GM12872 (cell line): ENCODE measurements at regions not wholly inside any gene's neighbourhood (a gene's known extent, or its start where the extent isn't known, plus 50 kb on each side); places are given as distances from the start of the nearest gene placed in this dataset.

Experiments
- CTCF ChIP-seq: IDR thresholded peaks from 3 replicates; pipeline ENCODE4 v1.5.1; 2011; ENCODE audit warnings: low read depth, mild to moderate bottlenecking, low read length, moderate library complexity; ENCODE audit not compliant: insufficient read depth

GRCh38 chr4:187183346-187183745, 459.7 kb upstream of the FAT1 start:
- no peak for TF ChIP-seq CTCF

GRCh38 chr4:187183826-187184225, 460.2 kb upstream of the FAT1 start:
- TF ChIP-seq CTCF = no peak

DNA sequence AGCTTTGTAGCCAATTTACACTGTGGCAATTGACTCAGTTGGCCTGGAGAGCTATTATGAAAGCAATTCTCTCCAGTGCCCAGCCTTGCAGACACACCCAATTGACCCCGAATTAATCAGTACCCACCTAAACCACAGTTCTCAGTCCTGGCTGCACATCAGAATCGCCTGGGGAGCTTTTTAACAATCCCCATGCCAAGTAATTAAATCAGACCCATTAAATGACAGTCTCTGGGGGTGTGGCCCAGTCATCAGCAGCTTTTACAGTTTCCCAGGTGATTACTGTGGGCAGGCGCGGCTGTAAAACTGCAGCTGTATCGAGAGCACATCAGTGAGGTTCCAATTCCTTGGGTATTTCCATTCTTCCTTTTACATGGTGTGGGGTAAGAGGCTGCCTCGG, 460.9 kb upstream of the FAT1 start:
- no peak for TF ChIP-seq CTCF

- no peak for TF ChIP-seq CTCF
These were observed 464.5 kb upstream of the FAT1 start for GRCh38 chr4:187188118-187188517.

DNA sequence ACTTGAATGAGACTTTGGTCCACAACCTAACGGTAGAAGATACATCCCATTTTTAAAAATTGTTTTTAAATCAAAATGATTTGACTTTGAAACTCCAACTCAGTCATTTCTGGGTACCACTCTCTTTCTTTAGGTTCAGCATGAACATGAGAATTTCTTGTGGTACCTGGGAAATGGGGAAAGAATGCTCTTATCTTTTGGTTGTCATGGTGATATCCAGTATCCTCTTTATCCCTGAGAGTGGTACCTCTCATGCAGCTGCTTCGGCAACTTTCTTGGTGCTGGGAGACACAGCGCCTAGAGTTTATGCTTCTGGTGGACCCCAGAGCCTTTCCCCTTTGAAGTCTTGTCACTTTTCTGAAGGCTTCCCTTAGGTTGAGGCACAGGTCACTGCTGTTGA, 465.1 kb upstream of the FAT1 start:
- no peak for TF ChIP-seq CTCF

DNA sequence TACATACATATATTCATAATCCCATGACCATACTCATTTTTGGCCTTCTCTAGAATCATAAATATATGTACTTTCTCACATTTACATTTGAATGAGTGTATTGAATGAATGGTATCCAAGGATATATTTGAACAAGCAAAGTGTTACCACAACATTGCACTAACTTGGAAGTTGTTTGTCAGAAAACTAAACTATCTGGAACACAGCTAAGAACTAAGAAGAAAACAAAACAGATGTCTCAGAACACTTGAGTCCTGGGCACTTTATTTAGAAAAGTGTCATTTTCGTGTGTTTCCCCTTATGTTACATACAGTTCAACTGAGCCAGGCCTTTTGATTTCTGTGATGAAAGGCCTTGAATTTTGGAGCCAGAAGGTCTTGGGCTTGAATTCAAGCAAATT, 466.7 kb upstream of the FAT1 start:
- no peak for TF ChIP-seq CTCF

DNA sequence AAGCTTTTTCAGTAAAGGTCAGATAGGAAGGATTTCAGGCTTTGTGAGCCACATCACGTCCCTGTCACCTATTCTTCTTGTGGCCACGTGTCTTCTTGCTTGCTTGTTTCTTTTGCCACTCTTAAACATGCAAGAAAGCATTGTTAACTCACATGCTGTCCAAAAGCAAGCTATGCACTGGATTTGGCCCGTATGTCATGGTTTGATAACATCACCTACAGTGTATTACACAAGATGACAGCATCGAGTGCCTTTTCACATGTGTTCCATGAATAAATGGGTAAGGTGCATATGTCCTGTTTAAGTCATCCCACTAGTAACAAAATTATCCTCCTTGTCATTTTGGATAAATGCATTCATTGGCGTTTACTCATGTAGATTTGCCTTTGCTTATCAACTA, 468.0 kb upstream of the FAT1 start:
- TF ChIP-seq CTCF = no peak

DNA sequence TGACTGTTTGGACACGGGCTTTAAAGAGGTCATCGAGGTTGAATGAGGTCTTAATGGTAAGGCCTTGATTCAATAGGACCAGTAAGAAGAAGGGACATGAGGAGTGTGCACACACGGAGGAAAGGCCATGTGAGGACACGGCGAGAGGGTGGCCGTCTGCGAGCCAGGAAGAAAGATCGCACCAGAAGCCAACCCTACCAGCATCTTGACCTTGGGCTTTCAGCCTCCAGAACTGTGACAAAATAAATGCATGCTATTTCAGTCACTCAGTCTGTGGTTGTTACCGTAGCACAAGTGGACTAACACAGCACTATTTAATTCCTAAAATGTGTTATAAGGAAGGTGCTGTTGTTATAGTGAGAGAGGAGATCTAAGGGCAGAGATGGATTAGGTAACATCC, 468.6 kb upstream of the FAT1 start:
- no peak for TF ChIP-seq CTCF
